PC-3 (cell line): ENCODE measurements at regions not wholly inside any gene's neighbourhood (a gene's known extent, or its start where the extent isn't known, plus 50 kb on each side); places are given as distances from the start of the nearest gene placed in this dataset.
A peak's percentile ranks its signal among the peaks of the same experiment; 100 is the strongest.

Experiments used
- ATAC-seq: fragments of 200-7000 bp; cut with Tn5 transposase; 2 replicates; pipeline ENCODE4 v1.9.1; 2020; ENCODE audit warnings: mild to moderate bottlenecking, moderate library complexity
- BruUV-seq: library from RNA; stranded (reverse); fragments of 400-500 nt; replicated peaks from 2 replicates; lab custom pipeline; 2021; lab: Mats Ljungman, UMichigan
- CTCF ChIA-PET: fragments of 300-600 bp; sonication (Branson Sonifier 250); formaldehyde crosslinking; loops from one replicate; lab custom pipeline; 2022; ENCODE audit warnings: antibody characterized with exemption; lab: Charles Lee
- POLR2A ChIA-PET: fragments of 300-600 bp; sonication (Branson Sonifier 250); formaldehyde crosslinking; loops from one replicate; lab custom pipeline; 2022; ENCODE audit warnings: antibody characterized with exemption; ENCODE audit not compliant: unreplicated experiment; lab: Charles Lee
- DNase-seq: peaks from one replicate; pipeline ENCODE4 v3.0.0-alpha.2; 2015
- H2AFZ ChIP-seq: fragments of 300-600 bp; sonication (generic); 2 replicates; pipeline ENCODE4 v1.6.0; 2016; ENCODE audit warnings: antibody characterized with exemption, low read length
- H3F3A ChIP-seq: fragments of 300-600 bp; sonication (generic); one replicate; pipeline ENCODE4 v1.6.0; 2017; ENCODE audit warnings: antibody characterized with exemption, low read length, control low read depth, mild to moderate bottlenecking; ENCODE audit not compliant: unreplicated experiment
- H3K27ac ChIP-seq: fragments of 300-600 bp; sonication (generic); 2 replicates; pipeline ENCODE4 v1.5.1; 2016; ENCODE audit warnings: mild to moderate bottlenecking, low read length
- H3K27me3 ChIP-seq: fragments of 300-600 bp; sonication (generic); 2 replicates; pipeline ENCODE4 v1.6.1; 2016; ENCODE audit warnings: low read length, mixed read lengths
- H3K36me3 ChIP-seq: fragments of 300-600 bp; sonication (generic); 2 replicates; pipeline ENCODE4 v1.6.1; 2016; ENCODE audit warnings: low read depth, mixed run types, low read length, mixed read lengths
- H3K4me1 ChIP-seq: fragments of 300-600 bp; sonication (generic); 2 replicates; pipeline ENCODE4 v1.5.1; 2016; ENCODE audit warnings: low read length; ENCODE audit not compliant: insufficient read depth
- H3K4me2 ChIP-seq: fragments of 300-600 bp; sonication (generic); 2 replicates; pipeline ENCODE4 v1.6.0; 2016; ENCODE audit warnings: low read length
- H3K4me3 ChIP-seq: fragments of 300-600 bp; sonication (generic); 2 replicates; pipeline ENCODE4 v1.5.1; 2016; ENCODE audit warnings: mild to moderate bottlenecking, low read length, mixed read lengths
- H3K79me2 ChIP-seq: fragments of 300-600 bp; sonication (generic); 2 replicates; pipeline ENCODE4 v1.6.1; 2017; ENCODE audit warnings: low read length, mixed read lengths
- H3K9ac ChIP-seq: fragments of 300-600 bp; sonication (generic); 2 replicates; pipeline ENCODE4 v1.6.0; 2016; ENCODE audit warnings: mild to moderate bottlenecking, low read length
- H3K9me2 ChIP-seq: fragments of 300-600 bp; sonication (generic); replicated peaks from 2 replicates; pipeline ENCODE4 v1.6.1; 2016; ENCODE audit warnings: mixed run types, low read length, mixed read lengths
- H3K9me3 ChIP-seq: fragments of 300-600 bp; sonication (generic); 2 replicates; pipeline ENCODE4 v1.6.1; 2016; ENCODE audit warnings: low read length, mixed read lengths
- H4K20me1 ChIP-seq: fragments of 300-600 bp; sonication (generic); 2 replicates; pipeline ENCODE4 v1.6.1; 2016; ENCODE audit warnings: low read length, mixed read lengths
- EZH2 ChIP-seq: fragments of 300-600 bp; sonication (generic); IDR thresholded peaks from one replicate; pipeline ENCODE4 v1.6.1; 2017; ENCODE audit warnings: antibody characterized with exemption, mild to moderate bottlenecking, low read length; ENCODE audit not compliant: unreplicated experiment
- EZH2phosphoT487 ChIP-seq: fragments of 300-600 bp; sonication (generic); IDR thresholded peaks from 2 replicates; pipeline ENCODE4 v1.6.1; 2018; ENCODE audit warnings: mild to moderate bottlenecking, antibody characterized with exemption, low read length, borderline replicate concordance
- intact Hi-C: fragments of 100-400 bp; cut with micrococcal nuclease; formaldehyde crosslinking; loops from 2 replicates; pipeline ENCODE4 v1.9.0; 2023
- TF ChIP-seq, protein P1 (sequence below): fragments of 300-600 bp; sonication (generic); conservative IDR thresholded peaks from 2 replicates; pipeline ENCODE4 v1.5.1; 2017; ENCODE audit warnings: antibody characterized with exemption, low read depth, mild to moderate bottlenecking, low read length

DNA sequence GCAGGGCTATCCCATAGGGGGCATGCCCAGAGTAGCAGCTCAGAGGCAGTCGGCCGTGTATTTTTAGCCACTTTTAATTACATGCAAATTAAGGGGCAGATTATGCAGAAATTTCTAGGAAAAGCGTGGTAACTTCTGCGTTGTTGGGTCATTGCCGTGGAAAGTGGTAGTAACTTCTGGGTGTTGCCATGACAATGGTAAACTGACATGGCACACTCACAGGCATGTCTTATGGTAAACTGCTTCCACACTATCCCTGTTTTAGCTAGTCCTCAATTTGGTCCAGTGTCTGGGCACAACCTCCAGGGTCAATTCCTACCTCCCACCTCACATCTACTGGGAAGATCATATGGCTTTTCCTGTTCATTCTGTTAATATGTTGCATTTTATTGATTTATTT is 428.9 kb upstream of the FANCL start:
- Histone ChIP-seq H3K4me1 (no peaks in the 10 kb centered on the region), H3K27me3 (no peaks in the 10 kb centered on the region), H3K27ac (no peak overlapping the region), H2AFZ (no peak overlapping the region), H3F3A (no peaks in the 10 kb centered on the region), H3K9me3 (no peaks in the 10 kb centered on the region), H3K4me3 (no peak overlapping the region), H3K36me3 (no peaks in the 10 kb centered on the region), H3K9ac (no peak overlapping the region), H3K9me2 (no peaks in the 10 kb centered on the region), H4K20me1 (no peaks in the 10 kb centered on the region), H3K79me2 (no peaks in the 10 kb centered on the region), H3K4me2 (no peak overlapping the region)
- POLR2A ChIA-PET: interaction anchor here (0.6 kb wide), 1 partner anchor 302 kb away, joined by 4 read pairs; no protein-coding TSS in a partner anchor
- intact Hi-C loops: no loop called here
- no peak for DNase-seq
- TF ChIP-seq EZH2 (no peak), EZH2phosphoT487 (no peak)
- TF ChIP-seq, protein P1, sequence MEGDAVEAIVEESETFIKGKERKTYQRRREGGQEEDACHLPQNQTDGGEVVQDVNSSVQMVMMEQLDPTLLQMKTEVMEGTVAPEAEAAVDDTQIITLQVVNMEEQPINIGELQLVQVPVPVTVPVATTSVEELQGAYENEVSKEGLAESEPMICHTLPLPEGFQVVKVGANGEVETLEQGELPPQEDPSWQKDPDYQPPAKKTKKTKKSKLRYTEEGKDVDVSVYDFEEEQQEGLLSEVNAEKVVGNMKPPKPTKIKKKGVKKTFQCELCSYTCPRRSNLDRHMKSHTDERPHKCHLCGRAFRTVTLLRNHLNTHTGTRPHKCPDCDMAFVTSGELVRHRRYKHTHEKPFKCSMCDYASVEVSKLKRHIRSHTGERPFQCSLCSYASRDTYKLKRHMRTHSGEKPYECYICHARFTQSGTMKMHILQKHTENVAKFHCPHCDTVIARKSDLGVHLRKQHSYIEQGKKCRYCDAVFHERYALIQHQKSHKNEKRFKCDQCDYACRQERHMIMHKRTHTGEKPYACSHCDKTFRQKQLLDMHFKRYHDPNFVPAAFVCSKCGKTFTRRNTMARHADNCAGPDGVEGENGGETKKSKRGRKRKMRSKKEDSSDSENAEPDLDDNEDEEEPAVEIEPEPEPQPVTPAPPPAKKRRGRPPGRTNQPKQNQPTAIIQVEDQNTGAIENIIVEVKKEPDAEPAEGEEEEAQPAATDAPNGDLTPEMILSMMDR: no peak
- CTCF ChIA-PET: no interaction called here
- BruUV-seq: no TSS peak
- no peak for ATAC-seq

DNA sequence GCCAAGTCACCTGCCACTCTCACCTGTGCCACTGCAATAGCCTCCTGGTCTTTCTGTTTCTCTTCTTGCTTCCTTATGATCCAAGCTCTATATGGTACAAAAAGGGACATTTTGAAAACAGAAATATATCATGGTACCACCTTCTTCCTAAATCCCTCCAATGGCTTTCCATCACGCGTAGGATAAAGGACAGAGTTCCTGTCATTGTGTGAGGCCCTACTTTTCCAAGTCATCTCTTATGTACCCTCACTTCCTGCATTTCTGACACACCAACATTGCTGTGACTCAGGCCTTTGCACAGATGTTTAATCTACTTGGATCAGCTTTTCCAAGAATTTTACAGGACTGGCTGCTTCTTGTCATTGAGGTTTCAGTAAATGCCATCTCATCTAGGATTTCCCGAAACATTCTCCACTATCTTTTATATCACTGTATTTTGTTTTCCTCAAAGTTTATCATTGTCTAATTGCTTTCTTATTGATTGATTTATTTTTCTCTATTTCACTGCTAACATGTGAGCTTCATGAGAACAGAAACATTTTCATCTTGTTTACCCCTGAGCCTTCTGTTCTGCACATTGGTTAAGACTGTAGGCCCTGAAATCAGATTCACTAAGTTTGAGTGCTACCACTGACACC is 426.1 kb upstream of the FANCL start:
- no peak overlapping the region for H3K4me2 ChIP-seq
- H3K9me3 ChIP-seq: no peaks in the 10 kb centered on the region
- ATAC-seq (no peak), DNase-seq (peak; percentile 22)
- H3K9ac ChIP-seq: no peak overlapping the region
- no peaks in the 10 kb centered on the region for H3K27me3 ChIP-seq
- TF ChIP-seq, protein P1: no peak
- TF ChIP-seq EZH2phosphoT487 (no peak), EZH2 (no peak)
- CTCF ChIA-PET: no interaction called here
- no TSS peak for BruUV-seq
- H4K20me1 ChIP-seq: no peaks in the 10 kb centered on the region
- H3K9me2 ChIP-seq: no peaks in the 10 kb centered on the region
- no peak overlapping the region for H3K4me3 ChIP-seq
- intact Hi-C loops: no loop called here
- POLR2A ChIA-PET: no interaction called here
- H3K79me2 ChIP-seq: no peaks in the 10 kb centered on the region
- H3K36me3 ChIP-seq: no peaks in the 10 kb centered on the region
- H3F3A ChIP-seq: no peaks in the 10 kb centered on the region
- no peak overlapping the region for H2AFZ ChIP-seq
- H3K27ac ChIP-seq: no peak overlapping the region
- no peaks in the 10 kb centered on the region for H3K4me1 ChIP-seq

DNA sequence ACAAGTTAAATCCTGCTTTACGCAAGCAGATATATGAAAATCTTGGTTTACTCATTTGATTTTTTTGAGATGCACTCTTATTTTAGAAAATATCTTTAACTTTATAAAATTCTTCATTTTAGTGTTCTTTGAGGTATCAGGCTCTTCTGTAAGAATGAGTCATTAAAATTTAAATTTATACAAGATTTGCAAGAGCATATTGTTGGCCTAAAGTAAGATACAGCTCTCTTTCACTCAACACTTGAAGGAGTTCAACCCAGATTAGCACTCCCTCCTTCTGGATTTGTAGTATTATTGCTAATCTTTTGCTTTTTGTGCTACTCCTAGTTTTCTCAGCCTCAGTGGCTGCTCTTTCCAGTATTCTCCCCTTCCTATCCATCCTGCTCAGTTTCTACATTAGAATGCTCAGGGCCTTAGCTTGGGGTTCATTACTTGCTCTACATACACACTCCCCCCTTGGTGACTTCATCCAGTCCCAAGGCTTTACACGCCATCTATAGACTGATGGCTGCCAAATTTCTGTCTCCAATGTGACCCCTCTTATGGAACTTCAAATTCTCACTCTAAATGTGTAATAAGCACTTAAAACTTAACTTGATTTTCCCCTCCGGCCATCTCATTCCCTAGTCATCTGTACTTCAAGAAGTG is 425.3 kb upstream of the FANCL start:
- Histone ChIP-seq H3K9ac (no peak overlapping the region), H3K27me3 (no peaks in the 10 kb centered on the region), H4K20me1 (no peaks in the 10 kb centered on the region), H3K9me3 (no peaks in the 10 kb centered on the region), H3K4me2 (no peak overlapping the region), H3K4me1 (no peaks in the 10 kb centered on the region), H3K4me3 (no peak overlapping the region), H3K79me2 (no peaks in the 10 kb centered on the region), H3K9me2 (no peaks in the 10 kb centered on the region), H3K27ac (no peak overlapping the region), H3F3A (no peaks in the 10 kb centered on the region), H2AFZ (no peak overlapping the region), H3K36me3 (no peaks in the 10 kb centered on the region)
- no peak for DNase-seq
- TF ChIP-seq EZH2 (no peak), EZH2phosphoT487 (no peak)
- TF ChIP-seq, protein P1: no peak
- intact Hi-C loops: no loop called here
- ChIA-PET POLR2A (no interaction called here), CTCF (no interaction called here)
- ATAC-seq: no peak
- BruUV-seq: no TSS peak
